ENCODE measurements at regions not wholly inside any gene's neighbourhood (a gene's known extent, or its start where the extent isn't known, plus 50 kb on each side); places are given as distances from the start of the nearest gene placed in this dataset.

DNA sequence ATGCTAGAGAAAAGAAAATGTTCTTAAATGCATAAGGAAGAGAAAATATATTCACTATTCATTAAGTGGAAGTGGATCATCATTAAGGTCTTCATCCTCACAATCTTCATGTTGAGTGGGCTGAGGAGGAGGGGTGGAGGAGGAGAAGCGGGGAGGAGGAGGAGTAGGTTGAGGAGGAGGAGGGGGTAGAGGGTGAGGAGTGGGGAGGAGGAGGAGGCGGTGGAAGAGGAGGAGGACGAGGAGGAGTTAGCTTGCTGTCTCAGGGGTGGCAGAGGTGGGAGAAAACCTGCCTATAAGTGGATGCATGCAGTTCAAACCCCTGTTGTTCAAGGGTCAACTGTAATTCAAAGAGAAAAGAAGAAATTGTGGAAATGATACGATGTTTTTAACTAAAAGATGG is 71.6 kb downstream of the MYEOV start:
- TF ChIP-seq EP300 (IDR thresholded peaks at IDR 0.05) (no peak), POLR2A (IDR thresholded peaks at IDR 0.05) (no peak)

All from sigmoid colon (tissue), 4 donors.